Skeletal muscle tissue (tissue), 3 donors: ENCODE measurements at regions not wholly inside any gene's neighbourhood (a gene's known extent, or its start where the extent isn't known, plus 50 kb on each side); places are given as distances from the start of the nearest gene placed in this dataset.

Experiments used
- H3K27ac ChIP-seq: one replicate; pipeline ENCODE4 v1.7.0; 2013; ENCODE audit warnings: mild to moderate bottlenecking, low read depth, low read length, inconsistent platforms
- H3K27me3 ChIP-seq, 3 donors: one replicate each; pipeline ENCODE4 v1.7.0; 2013; ENCODE audit warnings: low read length in 3 of 3; ENCODE audit not compliant: control insufficient read depth in 3 of 3, insufficient read depth in 3 of 3
- H3K36me3 ChIP-seq, 3 donors: one replicate each; pipeline ENCODE4 v1.7.0; 2013; ENCODE audit warnings: low read length in 3 of 3; ENCODE audit not compliant: control insufficient read depth in 3 of 3, insufficient read depth in 3 of 3
- H3K4me1 ChIP-seq, 3 donors: one replicate each; pipeline ENCODE4 v1.7.0; 2013; ENCODE audit warnings: low read length in 3 of 3, mild to moderate bottlenecking in 3 of 3; ENCODE audit not compliant: control insufficient read depth in 3 of 3, insufficient read depth in 3 of 3
- H3K4me3 ChIP-seq, 3 donors: one replicate each; pipeline ENCODE4 v1.7.0; 2013; ENCODE audit warnings: low read length in 3 of 3
- H3K9ac ChIP-seq, 3 donors: one replicate each; pipeline ENCODE4 v1.7.0; 2013; ENCODE audit warnings: low read length in 3 of 3, mild to moderate bottlenecking in 3 of 3, moderate library complexity in 2 of 3, low read depth in 1 of 3
- H3K9me3 ChIP-seq, 3 donors: one replicate each; pipeline ENCODE4 v1.7.0; 2013; ENCODE audit warnings: low read length in 3 of 3; ENCODE audit not compliant: control insufficient read depth in 3 of 3
- donor health status: Osteomylitis.

- Histone ChIP-seq H3K9me3 (no peaks in the 10 kb centered on the region), H3K27me3 (no peaks in the 10 kb centered on the region), H3K4me3 (no peak overlapping the region), H3K36me3 (no peaks in the 10 kb centered on the region), H3K27ac (no peak overlapping the region), H3K9ac (no peak overlapping the region), H3K4me1 (no peaks in the 10 kb centered on the region)
These were observed 140.0 kb upstream of the HCCS start for GRCh38 chrX:10971176-10971575.

GRCh38 chrX:10971759-10972158 lies 139.4 kb upstream of the HCCS start:
- H3K9me3 ChIP-seq: no peaks in the 10 kb centered on the region
- no peaks in the 10 kb centered on the region for H3K36me3 ChIP-seq
- H3K27ac ChIP-seq: no peak overlapping the region
- no peaks in the 10 kb centered on the region for H3K4me1 ChIP-seq
- H3K27me3 ChIP-seq: no peaks in the 10 kb centered on the region
- H3K4me3 ChIP-seq: no peak overlapping the region
- no peak overlapping the region for H3K9ac ChIP-seq

- Histone ChIP-seq H3K9me3 (no peaks in the 10 kb centered on the region), H3K4me1 (no peaks in the 10 kb centered on the region), H3K27me3 (no peaks in the 10 kb centered on the region), H3K4me3 (no peak overlapping the region), H3K27ac (no peak overlapping the region), H3K36me3 (no peaks in the 10 kb centered on the region), H3K9ac (no peak overlapping the region)
These were observed 138.4 kb upstream of the HCCS start for GRCh38 chrX:10972706-10973105.

GRCh38 chrX:10974920-10975319 lies 136.2 kb upstream of the HCCS start:
- H3K27ac ChIP-seq: no peak overlapping the region
- H3K4me3 ChIP-seq: no peak overlapping the region
- no peaks in the 10 kb centered on the region for H3K9me3 ChIP-seq
- no peak overlapping the region for H3K9ac ChIP-seq
- no peaks in the 10 kb centered on the region for H3K36me3 ChIP-seq
- H3K4me1 ChIP-seq: no peaks in the 10 kb centered on the region
- H3K27me3 ChIP-seq: no peaks in the 10 kb centered on the region

- Histone ChIP-seq H3K4me1 (no peaks in the 10 kb centered on the region), H3K4me3 (no peak overlapping the region), H3K9me3 (no peaks in the 10 kb centered on the region), H3K27ac (no peak overlapping the region), H3K27me3 (no peaks in the 10 kb centered on the region), H3K36me3 (no peaks in the 10 kb centered on the region), H3K9ac (no peak overlapping the region)
These were observed 131.2 kb upstream of the HCCS start for GRCh38 chrX:10979956-10980355.

- no peak overlapping the region for H3K9ac ChIP-seq
- no peaks in the 10 kb centered on the region for H3K27me3 ChIP-seq
- no peak overlapping the region for H3K4me3 ChIP-seq
- H3K27ac ChIP-seq: no peak overlapping the region
- H3K36me3 ChIP-seq: no peaks in the 10 kb centered on the region
- no peaks in the 10 kb centered on the region for H3K9me3 ChIP-seq
- H3K4me1 ChIP-seq: no peaks in the 10 kb centered on the region
These were observed 129.6 kb upstream of the HCCS start for GRCh38 chrX:10981506-10981905.

GRCh38 chrX:10983526-10983925 lies 127.6 kb upstream of the HCCS start:
- Histone ChIP-seq H3K36me3 (no peaks in the 10 kb centered on the region), H3K27me3 (no peaks in the 10 kb centered on the region), H3K9ac (no peak overlapping the region), H3K4me3 (no peak overlapping the region), H3K27ac (no peak overlapping the region), H3K9me3 (no peaks in the 10 kb centered on the region), H3K4me1 (no peaks in the 10 kb centered on the region)

- Histone ChIP-seq H3K9me3 (no peaks in the 10 kb centered on the region), H3K36me3 (no peaks in the 10 kb centered on the region), H3K9ac (no peak overlapping the region), H3K4me3 (no peak overlapping the region), H3K27ac (no peak overlapping the region), H3K27me3 (no peaks in the 10 kb centered on the region), H3K4me1 (no peaks in the 10 kb centered on the region)
These were observed 126.9 kb upstream of the HCCS start for GRCh38 chrX:10984213-10984612.

GRCh38 chrX:10986616-10987015 lies 124.5 kb upstream of the HCCS start:
- H3K9ac ChIP-seq: no peak overlapping the region
- no peak overlapping the region for H3K4me3 ChIP-seq
- no peak overlapping the region for H3K27ac ChIP-seq
- H3K9me3 ChIP-seq: no peaks in the 10 kb centered on the region
- no peaks in the 10 kb centered on the region for H3K4me1 ChIP-seq
- H3K27me3 ChIP-seq: no peaks in the 10 kb centered on the region
- no peaks in the 10 kb centered on the region for H3K36me3 ChIP-seq

- Histone ChIP-seq H3K4me1 (no peaks in the 10 kb centered on the region), H3K4me3 (no peak overlapping the region), H3K9ac (no peak overlapping the region), H3K9me3 (no peaks in the 10 kb centered on the region), H3K27ac (no peak overlapping the region), H3K36me3 (no peaks in the 10 kb centered on the region), H3K27me3 (no peaks in the 10 kb centered on the region)
These were observed 122.5 kb upstream of the HCCS start for GRCh38 chrX:10988653-10989052.

GRCh38 chrX:10989386-10989785 lies 121.7 kb upstream of the HCCS start:
- Histone ChIP-seq H3K27me3 (no peaks in the 10 kb centered on the region), H3K4me1 (no peaks in the 10 kb centered on the region), H3K9me3 (no peaks in the 10 kb centered on the region), H3K9ac (no peak overlapping the region), H3K36me3 (no peaks in the 10 kb centered on the region), H3K4me3 (no peak overlapping the region), H3K27ac (no peak overlapping the region)
